Mesendoderm (in vitro differentiated cells): ENCODE measurements at regions not wholly inside any gene's neighbourhood (a gene's known extent, or its start where the extent isn't known, plus 50 kb on each side); places are given as distances from the start of the nearest gene placed in this dataset.
A peak's percentile ranks its signal among the peaks of the same experiment; 100 is the strongest.

Experiments used
- DNase-seq: peaks from one replicate; pipeline ENCODE4 v3.0.0; 2013
- H2AK5ac ChIP-seq: 2 replicates; pipeline ENCODE4 v1.6.1; 2013; ENCODE audit warnings: low read length, inconsistent platforms
- H2BK120ac ChIP-seq: 2 replicates; pipeline ENCODE4 v1.6.1; 2013; ENCODE audit warnings: low read depth, mild to moderate bottlenecking, low read length, moderate library complexity, mixed read lengths
- H2BK15ac ChIP-seq: replicated peaks from 2 replicates; pipeline ENCODE4 v1.6.1; 2013; ENCODE audit warnings: low read depth, mild to moderate bottlenecking, moderate library complexity
- H2BK5ac ChIP-seq: 2 replicates; pipeline ENCODE4 v1.6.1; 2013; ENCODE audit warnings: low read length, inconsistent platforms
- H3K18ac ChIP-seq: 2 replicates; pipeline ENCODE4 v1.6.1; 2013; ENCODE audit warnings: mild to moderate bottlenecking, low read length, mixed read lengths
- H3K23ac ChIP-seq: one replicate; pipeline ENCODE4 v1.6.1; 2013; ENCODE audit warnings: low read length
- H3K27ac ChIP-seq: 2 replicates; pipeline ENCODE4 v1.5.1; 2013; ENCODE audit warnings: low read depth, mild to moderate bottlenecking, inconsistent platforms, low read length, moderate library complexity
- H3K27me3 ChIP-seq: 2 replicates; pipeline ENCODE4 v1.6.1; 2013; ENCODE audit warnings: low read length, control low read depth, mild to moderate bottlenecking, inconsistent platforms; ENCODE audit not compliant: insufficient read depth, poor library complexity
- H3K36me3 ChIP-seq: 2 replicates; pipeline ENCODE4 v1.6.1; 2013; ENCODE audit warnings: low read length, inconsistent platforms; ENCODE audit not compliant: control insufficient read depth, insufficient read depth
- H3K4ac ChIP-seq: one replicate; pipeline ENCODE4 v1.6.1; 2013; ENCODE audit warnings: low read depth, mild to moderate bottlenecking, low read length, moderate library complexity
- H3K4me1 ChIP-seq: 2 replicates; pipeline ENCODE4 v1.6.1; 2013; ENCODE audit warnings: low read depth, low read length, inconsistent platforms; ENCODE audit not compliant: control insufficient read depth
- H3K4me2 ChIP-seq: 2 replicates; pipeline ENCODE4 v1.6.1; 2013; ENCODE audit warnings: low read length
- H3K4me3 ChIP-seq: 2 replicates; pipeline ENCODE4 v1.5.1; 2013; ENCODE audit warnings: mild to moderate bottlenecking, low read length
- H3K56ac ChIP-seq: one replicate; pipeline ENCODE4 v1.6.1; 2013; ENCODE audit warnings: low read length
- H3K79me1 ChIP-seq: 2 replicates; pipeline ENCODE4 v1.6.1; 2013; ENCODE audit warnings: low read length, inconsistent platforms
- H3K79me2 ChIP-seq: 2 replicates; pipeline ENCODE4 v1.6.1; 2013; ENCODE audit warnings: mild to moderate bottlenecking, low read length; ENCODE audit not compliant: control insufficient read depth, insufficient read depth
- H3K9ac ChIP-seq: 2 replicates; pipeline ENCODE4 v1.6.1; 2013; ENCODE audit warnings: low read length, inconsistent platforms
- H4K5ac ChIP-seq: one replicate; pipeline ENCODE4 v1.6.1; 2013; ENCODE audit warnings: low read length
- H4K8ac ChIP-seq: one replicate; pipeline ENCODE4 v1.6.1; 2013; ENCODE audit warnings: low read depth, mild to moderate bottlenecking, control low read depth, low read length, moderate library complexity
- WGBS: extraction: QIAGEN DNeasy Blood & Tissue Kit; methylation state at CpG from one replicate; pipeline ENCODE4 v1.1.7; 2013; ENCODE audit warnings: low lambda C conversion rate, missing lambda C conversion rate; ENCODE audit not compliant: insufficient coverage; ENCODE audit errors: extremely low coverage; 5-methylcytosine and 5-hydroxymethylcytosine counted together

GRCh38 chr12:47557386-47557785, 148.4 kb downstream of the RPAP3 start:
- no peak overlapping the region for H2BK120ac ChIP-seq
- no peak overlapping the region for H3K27ac ChIP-seq
- no peak overlapping the region for H3K4ac ChIP-seq
- H2BK15ac ChIP-seq = no peak overlapping the region
- H4K5ac ChIP-seq = no peak overlapping the region
- no CpG with 5 or more reads among the region's 5 CpGs for WGBS
- peak; percentile 17 for DNase-seq
- no peak overlapping the region for H4K8ac ChIP-seq
- no peaks in the 10 kb centered on the region for H3K79me2 ChIP-seq
- no peaks in the 10 kb centered on the region for H3K4me1 ChIP-seq
- no peak overlapping the region for H3K4me2 ChIP-seq
- no peaks in the 10 kb centered on the region for H3K36me3 ChIP-seq
- no peak overlapping the region for H3K56ac ChIP-seq
- H3K9ac ChIP-seq = no peak overlapping the region
- H2BK5ac ChIP-seq = no peak overlapping the region
- no peak overlapping the region for H3K23ac ChIP-seq
- no peak overlapping the region for H3K4me3 ChIP-seq
- H3K79me1 ChIP-seq = no peaks in the 10 kb centered on the region
- no peak overlapping the region for H3K18ac ChIP-seq
- no peaks in the 10 kb centered on the region for H3K27me3 ChIP-seq
- H2AK5ac ChIP-seq = no peak overlapping the region

GRCh38 chr12:47556261-47557030, 149.4 kb downstream of the RPAP3 start:
- H3K23ac ChIP-seq = no peak overlapping the region
- no peaks in the 10 kb centered on the region for H3K79me2 ChIP-seq
- no peak overlapping the region for H3K4me3 ChIP-seq
- WGBS = no CpG with 5 or more reads among the region's 4 CpGs
- H3K4ac ChIP-seq = no peak overlapping the region
- no peak overlapping the region for H2AK5ac ChIP-seq
- no peaks in the 10 kb centered on the region for H3K27me3 ChIP-seq
- H4K8ac ChIP-seq = no peak overlapping the region
- DNase-seq = no peak
- no peak overlapping the region for H3K18ac ChIP-seq
- H3K56ac ChIP-seq = no peak overlapping the region
- no peak overlapping the region for H3K9ac ChIP-seq
- H3K79me1 ChIP-seq = no peaks in the 10 kb centered on the region
- no peak overlapping the region for H2BK15ac ChIP-seq
- no peak overlapping the region for H2BK5ac ChIP-seq
- H3K4me2 ChIP-seq = no peak overlapping the region
- no peaks in the 10 kb centered on the region for H3K36me3 ChIP-seq
- H4K5ac ChIP-seq = no peak overlapping the region
- H3K4me1 ChIP-seq = no peaks in the 10 kb centered on the region
- no peak overlapping the region for H2BK120ac ChIP-seq
- H3K27ac ChIP-seq = no peak overlapping the region

GRCh38 chr12:47554046-47554653, 151.7 kb downstream of the RPAP3 start:
- H3K27ac ChIP-seq = no peak overlapping the region

GRCh38 chr12:47553266-47553665, 152.6 kb downstream of the RPAP3 start:
- Histone ChIP-seq H3K36me3 (no peaks in the 10 kb centered on the region), H2BK120ac (no peak overlapping the region), H2AK5ac (no peak overlapping the region), H3K4me3 (no peak overlapping the region), H3K79me1 (no peaks in the 10 kb centered on the region), H2BK15ac (no peak overlapping the region), H3K79me2 (no peaks in the 10 kb centered on the region), H3K27me3 (no peaks in the 10 kb centered on the region), H3K27ac (no peak overlapping the region), H4K8ac (no peak overlapping the region), H2BK5ac (no peak overlapping the region), H3K56ac (no peak overlapping the region), H3K23ac (no peak overlapping the region), H4K5ac (no peak overlapping the region), H3K9ac (no peak overlapping the region), H3K4ac (no peak overlapping the region), H3K4me1 (no peaks in the 10 kb centered on the region), H3K18ac (no peak overlapping the region), H3K4me2 (no peak overlapping the region)
- no peak for DNase-seq
- WGBS = no CpG with 5 or more reads among the region's 3 CpGs

More at GRCh38 chr12:47554046-47554653, 151.7 kb downstream of the RPAP3 start:
- H3K4me1 ChIP-seq = no peaks in the 10 kb centered on the region
- DNase-seq = no peak
- no peak overlapping the region for H4K8ac ChIP-seq
- H4K5ac ChIP-seq = no peak overlapping the region
- H3K27me3 ChIP-seq = no peaks in the 10 kb centered on the region
- H3K23ac ChIP-seq = no peak overlapping the region
- H3K9ac ChIP-seq = no peak overlapping the region
- no peak overlapping the region for H2BK5ac ChIP-seq
- no peaks in the 10 kb centered on the region for H3K79me2 ChIP-seq
- H3K36me3 ChIP-seq = no peaks in the 10 kb centered on the region
- H3K4me2 ChIP-seq = no peak overlapping the region
- no peak overlapping the region for H3K4ac ChIP-seq
- H3K56ac ChIP-seq = no peak overlapping the region
- no peak overlapping the region for H2BK120ac ChIP-seq
- no peak overlapping the region for H2BK15ac ChIP-seq
- H2AK5ac ChIP-seq = no peak overlapping the region
- H3K4me3 ChIP-seq = no peak overlapping the region
- WGBS = no CpG with 5 or more reads among the region's 3 CpGs
- H3K18ac ChIP-seq = no peak overlapping the region
- no peaks in the 10 kb centered on the region for H3K79me1 ChIP-seq

- no peak overlapping the region for H3K27ac ChIP-seq
- no peak overlapping the region for H4K8ac ChIP-seq
- WGBS = no CpG with 5 or more reads among the region's 3 CpGs
- H3K79me1 ChIP-seq = no peaks in the 10 kb centered on the region
- H2BK5ac ChIP-seq = no peak overlapping the region
- no peak overlapping the region for H3K4me2 ChIP-seq
- H3K4ac ChIP-seq = no peak overlapping the region
- H2BK15ac ChIP-seq = no peak overlapping the region
- no peak overlapping the region for H2BK120ac ChIP-seq
- no peak overlapping the region for H3K23ac ChIP-seq
- H3K18ac ChIP-seq = no peak overlapping the region
- no peak overlapping the region for H3K56ac ChIP-seq
- no peak overlapping the region for H4K5ac ChIP-seq
- no peak overlapping the region for H3K9ac ChIP-seq
- H2AK5ac ChIP-seq = no peak overlapping the region
- no peaks in the 10 kb centered on the region for H3K4me1 ChIP-seq
- DNase-seq = no peak
- H3K27me3 ChIP-seq = no peaks in the 10 kb centered on the region
- H3K79me2 ChIP-seq = no peaks in the 10 kb centered on the region
- H3K4me3 ChIP-seq = no peak overlapping the region
- no peaks in the 10 kb centered on the region for H3K36me3 ChIP-seq
Measured at GRCh38 chr12:47551426-47551851, 154.4 kb downstream of the RPAP3 start.
